GM13977 (cell line): ENCODE measurements at regions not wholly inside any gene's neighbourhood (a gene's known extent, or its start where the extent isn't known, plus 50 kb on each side); places are given as distances from the start of the nearest gene placed in this dataset.

Experiments
- DNase-seq: peaks from one replicate; pipeline ENCODE4 v3.0.0; 2012; ENCODE audit warnings: low spot score
- in situ Hi-C: fragments of 300-500 bp; cut with MboI; formaldehyde crosslinking; loops from one replicate; pipeline ENCODE4 v1.12.0; 2022; ENCODE audit warnings: low sequenced_read_pairs, low pct_unique_long_range_greater_than_20kb, mixed read lengths, inconsistent platforms; ENCODE audit not compliant: unreplicated experiment
- TF ChIP-seq, protein P1 (sequence below): IDR thresholded peaks from 2 replicates; pipeline ENCODE4 v1.5.1; 2012; ENCODE audit warnings: mild to moderate bottlenecking, control low read depth; ENCODE audit not compliant: insufficient read depth; ENCODE audit errors: extremely low read depth, missing control alignments

DNA sequence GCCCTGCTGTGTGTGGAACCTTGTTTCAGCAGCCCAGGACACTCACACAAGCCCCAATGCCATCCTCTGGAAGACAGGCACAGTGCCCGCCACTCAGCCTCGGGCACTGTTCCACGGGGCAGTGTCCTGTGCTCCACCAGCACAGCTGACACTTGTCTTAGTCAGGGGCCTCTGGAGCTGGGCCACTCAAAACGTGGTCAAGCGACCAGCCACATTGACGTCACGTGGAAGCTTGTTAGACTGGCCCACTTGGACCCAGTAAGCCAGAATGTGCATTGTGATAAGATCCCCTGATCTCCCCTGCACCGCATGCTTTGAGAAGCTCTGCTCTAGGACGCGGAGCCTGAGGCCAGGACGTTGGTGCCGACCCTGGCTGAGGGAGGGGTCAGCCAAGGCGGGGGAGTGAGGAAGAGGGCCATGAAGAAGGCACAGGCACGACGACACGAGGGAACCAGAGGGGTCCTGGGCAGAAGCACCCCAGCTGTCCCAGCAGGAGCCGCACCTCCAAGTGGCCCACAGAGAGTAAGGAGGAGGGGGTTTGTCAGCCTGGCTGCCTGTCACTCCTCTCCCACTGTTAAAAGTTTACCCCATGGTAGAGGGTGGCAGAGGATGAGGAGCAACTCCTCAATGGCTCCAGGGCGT, 64.6 kb downstream of the LINC01488 start:
- TF ChIP-seq, protein P1, sequence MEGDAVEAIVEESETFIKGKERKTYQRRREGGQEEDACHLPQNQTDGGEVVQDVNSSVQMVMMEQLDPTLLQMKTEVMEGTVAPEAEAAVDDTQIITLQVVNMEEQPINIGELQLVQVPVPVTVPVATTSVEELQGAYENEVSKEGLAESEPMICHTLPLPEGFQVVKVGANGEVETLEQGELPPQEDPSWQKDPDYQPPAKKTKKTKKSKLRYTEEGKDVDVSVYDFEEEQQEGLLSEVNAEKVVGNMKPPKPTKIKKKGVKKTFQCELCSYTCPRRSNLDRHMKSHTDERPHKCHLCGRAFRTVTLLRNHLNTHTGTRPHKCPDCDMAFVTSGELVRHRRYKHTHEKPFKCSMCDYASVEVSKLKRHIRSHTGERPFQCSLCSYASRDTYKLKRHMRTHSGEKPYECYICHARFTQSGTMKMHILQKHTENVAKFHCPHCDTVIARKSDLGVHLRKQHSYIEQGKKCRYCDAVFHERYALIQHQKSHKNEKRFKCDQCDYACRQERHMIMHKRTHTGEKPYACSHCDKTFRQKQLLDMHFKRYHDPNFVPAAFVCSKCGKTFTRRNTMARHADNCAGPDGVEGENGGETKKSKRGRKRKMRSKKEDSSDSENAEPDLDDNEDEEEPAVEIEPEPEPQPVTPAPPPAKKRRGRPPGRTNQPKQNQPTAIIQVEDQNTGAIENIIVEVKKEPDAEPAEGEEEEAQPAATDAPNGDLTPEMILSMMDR: no peak
- in situ Hi-C loops: no loop called here
- DNase-seq: no peak

DNA sequence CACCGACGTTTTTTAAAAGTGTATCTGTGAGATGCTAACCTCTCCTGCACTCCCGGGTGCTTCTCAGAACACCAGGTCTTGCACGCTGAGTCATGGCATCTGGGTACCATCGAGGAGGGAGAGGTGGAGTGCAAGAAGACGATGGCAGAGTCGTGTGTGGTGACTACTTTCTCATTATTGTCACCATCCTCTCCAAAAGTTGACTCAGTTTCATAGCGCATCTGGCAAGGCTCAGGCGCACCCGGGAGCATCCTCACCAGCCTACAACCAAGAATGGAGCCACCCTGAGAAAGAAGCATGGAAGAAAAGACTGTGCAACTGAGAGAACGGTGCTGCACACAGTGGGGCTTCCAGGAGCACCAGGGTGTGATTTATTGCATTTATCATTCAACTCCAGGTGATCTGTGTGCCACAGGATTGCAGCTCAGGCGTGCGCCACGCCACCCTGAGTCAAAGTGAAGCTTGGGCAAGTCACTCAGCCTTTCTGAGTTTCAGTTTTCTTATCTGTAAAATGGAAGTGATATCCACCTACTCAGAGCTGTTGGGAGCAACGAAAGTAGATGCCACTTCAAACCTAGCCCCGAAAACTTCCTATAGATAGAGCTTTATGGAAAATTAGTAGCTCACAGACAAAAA, 65.4 kb downstream of the LINC01488 start:
- TF ChIP-seq, protein P1: no peak
- in situ Hi-C loops: no loop called here
- DNase-seq: peak; percentile 72

DNA sequence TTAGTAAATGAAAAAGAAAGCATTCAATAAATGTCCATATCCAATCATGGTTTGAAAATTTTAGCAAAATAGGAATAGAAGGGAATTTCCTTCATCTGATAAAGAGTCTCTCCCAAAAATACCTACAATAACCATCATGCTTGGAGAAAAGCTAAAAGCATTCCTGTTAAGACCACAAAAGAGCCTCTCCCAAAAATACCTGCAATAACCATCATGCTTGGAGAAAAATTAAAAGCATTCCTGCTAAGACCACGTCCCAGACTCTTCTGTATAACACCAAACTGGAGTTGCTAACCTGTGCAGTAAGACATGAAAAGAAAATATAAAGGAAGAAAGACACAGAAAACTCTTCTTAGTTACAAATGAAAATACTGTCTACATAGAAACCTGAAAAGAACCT, 69.4 kb downstream of the LINC01488 start:
- TF ChIP-seq, protein P1: no peak
- no peak for DNase-seq
- in situ Hi-C loops: no loop called here

DNA sequence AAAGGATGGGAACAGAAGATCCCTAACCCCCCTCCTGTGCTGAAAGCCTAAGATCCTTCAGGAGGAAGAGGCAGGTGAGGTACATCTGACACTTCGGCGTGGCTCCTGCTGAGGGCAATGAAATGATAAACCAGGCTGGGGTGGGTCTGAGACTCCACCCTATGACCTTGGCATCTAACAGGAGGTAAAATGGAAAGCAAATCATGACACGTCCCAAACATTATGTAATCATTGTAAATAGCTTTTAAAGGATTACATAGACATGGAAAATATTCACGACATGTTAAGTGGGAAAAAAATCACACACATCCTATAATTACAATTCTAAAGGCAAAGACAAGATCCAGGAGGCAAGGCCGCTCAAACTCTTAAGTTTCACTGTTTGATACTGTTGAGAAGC, 70.5 kb downstream of the LINC01488 start:
- TF ChIP-seq, protein P1: no peak
- in situ Hi-C loops: no loop called here
- no peak for DNase-seq

DNA sequence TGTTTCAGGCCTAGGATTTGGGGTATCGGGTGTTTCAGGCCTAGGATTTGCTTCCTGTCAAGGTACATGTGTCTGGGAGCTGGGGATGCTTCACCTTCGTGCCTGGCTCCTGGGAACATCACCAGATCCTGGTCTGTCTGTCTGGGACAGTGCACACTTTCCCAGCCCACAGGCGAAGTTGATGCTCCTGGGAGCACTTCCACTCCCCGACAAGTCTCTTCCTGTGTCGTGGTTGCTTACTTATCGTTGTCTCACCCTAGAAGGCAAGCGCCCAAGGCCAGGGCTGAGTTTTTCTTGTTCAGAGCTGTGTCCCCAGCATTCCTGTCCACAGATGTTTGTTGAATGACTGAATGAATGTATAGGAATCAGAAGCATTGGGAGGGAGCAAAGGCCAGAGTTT, 71.5 kb downstream of the LINC01488 start:
- DNase-seq: no peak
- in situ Hi-C loops: no loop called here
- TF ChIP-seq, protein P1: no peak

DNA sequence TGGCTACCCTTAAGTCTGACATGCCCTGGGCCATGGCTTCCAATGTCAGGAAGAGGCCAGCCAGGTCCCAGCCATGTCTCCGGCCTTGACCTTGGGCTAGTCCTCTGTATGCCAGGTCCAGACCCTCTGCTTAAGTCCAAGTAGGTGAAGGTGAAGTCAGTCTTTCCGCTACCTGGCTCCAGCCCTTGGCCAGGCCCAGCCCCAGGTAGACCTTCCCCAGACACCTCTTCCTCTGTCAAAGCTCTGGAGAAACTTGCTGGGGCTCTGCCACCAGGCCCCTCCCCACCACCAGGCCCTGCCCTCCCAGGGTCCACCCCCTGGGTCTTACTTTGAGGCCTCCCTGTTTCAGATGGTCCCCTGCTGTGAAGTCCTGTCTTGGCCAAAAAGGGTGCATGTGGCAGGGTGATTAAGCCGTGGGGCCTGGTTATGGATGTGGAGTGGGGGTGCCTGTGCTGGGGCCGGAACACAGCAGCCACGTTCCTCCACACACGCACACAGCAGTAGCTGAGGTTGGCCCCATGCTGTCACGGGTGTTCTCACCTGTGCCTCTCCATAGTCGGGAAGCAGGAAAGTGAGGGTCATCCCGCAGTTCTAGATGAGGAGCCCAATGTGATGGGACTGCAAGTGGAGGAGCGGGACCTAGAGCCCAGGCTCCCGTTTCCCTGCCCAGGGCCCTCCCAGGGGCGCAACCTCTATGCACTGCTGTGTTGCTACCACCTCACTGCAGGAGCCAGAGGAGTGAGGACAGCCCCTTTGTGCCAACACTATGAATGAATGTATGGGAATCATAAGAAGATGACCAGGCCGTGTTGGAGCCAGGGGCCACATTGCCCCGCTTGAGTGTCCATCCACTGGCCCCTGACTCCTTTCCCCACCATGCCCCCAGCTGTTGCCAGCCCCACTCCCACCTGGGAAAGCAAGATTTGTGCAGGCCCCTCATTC, 72.2 kb downstream of the LINC01488 start:
- TF ChIP-seq, protein P1: no peak
- in situ Hi-C loops: no loop called here
- no peak for DNase-seq
